ENCODE measurements at regions not wholly inside any gene's neighbourhood (a gene's known extent, or its start where the extent isn't known, plus 50 kb on each side); places are given as distances from the start of the nearest gene placed in this dataset.
"Not testable (repeated sequence)": the region's sequence is repeated elsewhere in the genome, so short reads cannot be mapped to it uniquely, and the experiment has no call there.

DNA sequence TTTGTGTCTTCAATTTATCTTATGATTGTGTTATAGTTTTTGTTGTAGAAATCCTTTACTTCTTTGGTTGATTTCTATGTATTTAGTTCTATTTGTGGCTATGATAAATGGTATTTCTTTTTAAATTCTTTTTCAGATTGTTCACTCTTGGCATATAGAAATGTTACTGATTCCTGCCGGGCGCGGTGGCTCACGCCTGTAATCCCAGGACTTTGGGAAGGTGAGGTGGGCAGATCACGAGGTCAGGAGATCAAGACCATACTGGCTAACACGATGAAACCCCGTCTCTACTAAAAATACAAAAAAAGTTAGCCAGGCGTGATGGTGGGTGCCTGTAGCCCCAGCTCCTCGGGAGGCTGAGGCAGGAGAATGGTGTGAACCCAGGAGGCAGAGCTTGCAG, 158.6 kb upstream of the TPTE start:
- DNase-seq (ENCODE audit: low spot score); H3K4me1 ChIP-seq (ENCODE audit: insufficient read depth, low read length, poor library complexity, severe bottlenecking); H3K27ac ChIP-seq (ENCODE audit: low read depth, low read length, poor library complexity, severe bottlenecking); H3K36me3 ChIP-seq (ENCODE audit: insufficient read depth, low read length); BruUV-seq (replicated peaks); H3K9me2 ChIP-seq (ENCODE audit: insufficient read depth, low read length); POLR2A ChIA-PET; H2AFZ ChIP-seq (ENCODE audit: low read length); H3K4me3 ChIP-seq (ENCODE audit: low read depth, low read length, poor library complexity, severe bottlenecking); intact Hi-C loops (cut with micrococcal nuclease; ENCODE audit: unreplicated experiment); H4K20me1 ChIP-seq (ENCODE audit: insufficient read depth, low read length); CTCF ChIA-PET (ENCODE audit: unreplicated experiment); H3K4me2 ChIP-seq (ENCODE audit: low read length); H3K79me2 ChIP-seq (ENCODE audit: insufficient read depth, low read depth, low read length): not testable (repeated sequence)
- peaks cover 36% of the 10 kb centered on the region for H3K9me3 ChIP-seq (ENCODE audit: low read length)

DNA sequence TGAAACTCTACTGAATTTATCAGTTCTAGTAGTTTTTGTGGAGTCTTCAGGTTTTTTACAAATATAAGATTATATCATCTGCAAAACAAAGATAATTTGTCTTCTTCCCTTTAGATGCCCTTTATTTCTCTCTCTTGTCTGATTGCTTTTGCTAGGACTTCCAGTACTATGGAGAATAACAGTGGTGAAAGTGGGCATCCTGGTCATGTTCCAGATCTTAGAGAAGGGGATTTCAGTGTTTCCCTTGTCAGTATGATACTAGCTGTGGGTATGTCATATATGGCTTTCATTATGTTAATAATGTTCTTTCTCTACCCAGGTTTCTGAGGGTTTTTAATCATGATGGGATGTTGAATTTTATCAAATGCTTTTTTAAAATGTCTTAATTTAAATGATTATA, 158.1 kb upstream of the TPTE start:
- POLR2A ChIA-PET; BruUV-seq (replicated peaks); H3K4me3 ChIP-seq (ENCODE audit: low read depth, low read length, poor library complexity, severe bottlenecking); H3K4me2 ChIP-seq (ENCODE audit: low read length); DNase-seq (ENCODE audit: low spot score); H3K27ac ChIP-seq (ENCODE audit: low read depth, low read length, poor library complexity, severe bottlenecking); H3K79me2 ChIP-seq (ENCODE audit: insufficient read depth, low read depth, low read length); H4K20me1 ChIP-seq (ENCODE audit: insufficient read depth, low read length); H3K36me3 ChIP-seq (ENCODE audit: insufficient read depth, low read length); H2AFZ ChIP-seq (ENCODE audit: low read length); H3K9me2 ChIP-seq (ENCODE audit: insufficient read depth, low read length); CTCF ChIA-PET (ENCODE audit: unreplicated experiment); H3K4me1 ChIP-seq (ENCODE audit: insufficient read depth, low read length, poor library complexity, severe bottlenecking); intact Hi-C loops (cut with micrococcal nuclease; ENCODE audit: unreplicated experiment): not testable (repeated sequence)
- H3K9me3 ChIP-seq (ENCODE audit: low read length), result peaks cover 36% of the 10 kb centered on the region

DNA sequence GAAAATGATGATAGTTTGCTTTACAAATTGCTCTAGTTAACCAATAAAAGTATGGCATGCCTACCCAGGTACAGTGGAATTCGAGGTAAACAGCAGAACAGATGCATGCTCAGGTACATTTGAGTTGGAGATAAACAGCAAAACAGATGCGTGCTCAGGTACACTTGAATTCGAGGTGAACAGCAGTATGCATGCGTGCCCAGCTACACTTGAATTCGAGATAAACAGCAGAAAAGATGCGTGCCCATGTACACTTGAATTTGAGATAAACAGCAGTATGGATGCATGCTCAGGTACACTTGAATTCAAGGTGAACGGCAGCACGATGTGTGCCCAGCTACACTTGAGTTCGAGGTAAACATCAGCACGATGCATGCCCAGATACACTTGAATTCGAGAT, 155.2 kb upstream of the TPTE start:
- H3K36me3 ChIP-seq (ENCODE audit: insufficient read depth, low read length); POLR2A ChIA-PET; DNase-seq (ENCODE audit: low spot score); H3K27ac ChIP-seq (ENCODE audit: low read depth, low read length, poor library complexity, severe bottlenecking); H3K4me2 ChIP-seq (ENCODE audit: low read length); H3K79me2 ChIP-seq (ENCODE audit: insufficient read depth, low read depth, low read length); H4K20me1 ChIP-seq (ENCODE audit: insufficient read depth, low read length); H2AFZ ChIP-seq (ENCODE audit: low read length); BruUV-seq (replicated peaks); H3K9me2 ChIP-seq (ENCODE audit: insufficient read depth, low read length); H3K4me3 ChIP-seq (ENCODE audit: low read depth, low read length, poor library complexity, severe bottlenecking); CTCF ChIA-PET (ENCODE audit: unreplicated experiment); H3K4me1 ChIP-seq (ENCODE audit: insufficient read depth, low read length, poor library complexity, severe bottlenecking); intact Hi-C loops (cut with micrococcal nuclease; ENCODE audit: unreplicated experiment): not testable (repeated sequence)
- peaks cover 17% of the 10 kb centered on the region; the same call in 1 of the 2 replicates for H3K9me3 ChIP-seq (ENCODE audit: low read length)

DNA sequence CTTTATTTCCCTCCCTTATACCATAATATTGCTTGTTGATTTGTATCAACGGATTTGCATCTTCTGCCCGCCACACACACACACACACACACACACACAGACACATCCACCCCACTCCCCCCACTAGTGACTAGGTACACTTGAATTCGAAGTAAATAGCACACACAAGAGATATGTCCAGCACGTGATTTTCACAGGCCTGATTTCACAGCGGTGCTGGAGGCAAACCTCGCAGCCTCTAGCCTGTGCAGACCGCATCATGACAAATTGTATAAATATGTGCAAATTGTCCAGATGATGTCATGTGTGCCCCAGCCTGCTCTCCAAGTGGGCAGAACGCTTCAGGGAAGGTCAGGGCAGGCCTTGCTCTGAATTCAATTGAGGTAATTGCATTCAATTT, 153.8 kb upstream of the TPTE start:
- BruUV-seq (replicated peaks); H3K9me3 ChIP-seq (ENCODE audit: low read length); intact Hi-C loops (cut with micrococcal nuclease; ENCODE audit: unreplicated experiment); H3K27ac ChIP-seq (ENCODE audit: low read depth, low read length, poor library complexity, severe bottlenecking); H3K4me3 ChIP-seq (ENCODE audit: low read depth, low read length, poor library complexity, severe bottlenecking); DNase-seq (ENCODE audit: low spot score); POLR2A ChIA-PET; H3K4me1 ChIP-seq (ENCODE audit: insufficient read depth, low read length, poor library complexity, severe bottlenecking); H2AFZ ChIP-seq (ENCODE audit: low read length); H3K79me2 ChIP-seq (ENCODE audit: insufficient read depth, low read depth, low read length); H3K4me2 ChIP-seq (ENCODE audit: low read length); H4K20me1 ChIP-seq (ENCODE audit: insufficient read depth, low read length); CTCF ChIA-PET (ENCODE audit: unreplicated experiment); H3K36me3 ChIP-seq (ENCODE audit: insufficient read depth, low read length); H3K9me2 ChIP-seq (ENCODE audit: insufficient read depth, low read length): not testable (repeated sequence)

DNA sequence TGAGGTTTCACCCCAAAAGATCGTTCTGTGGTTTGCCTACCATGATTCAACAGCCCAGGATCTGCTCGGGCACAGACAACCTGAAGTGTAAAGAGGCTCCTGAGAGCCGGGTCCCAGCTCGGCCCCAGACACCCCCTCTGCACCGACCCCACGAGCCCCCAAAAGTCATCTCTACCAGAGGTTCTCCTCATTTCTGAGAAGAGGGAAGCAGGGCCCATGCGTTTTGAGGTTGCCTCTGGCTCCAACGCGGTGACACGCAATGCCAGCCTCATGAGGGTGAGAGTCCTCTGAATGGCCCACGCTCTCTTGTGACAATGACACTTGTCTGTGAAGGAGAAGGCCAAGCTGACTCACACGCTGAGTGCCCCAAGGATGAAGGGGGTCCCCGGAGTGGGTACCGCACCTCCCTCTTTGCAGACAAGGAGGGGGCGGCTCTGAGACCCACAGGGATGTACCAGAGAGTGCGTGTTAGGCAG, 153.0 kb upstream of the TPTE start:
- not testable (repeated sequence) for BruUV-seq (replicated peaks)

DNA sequence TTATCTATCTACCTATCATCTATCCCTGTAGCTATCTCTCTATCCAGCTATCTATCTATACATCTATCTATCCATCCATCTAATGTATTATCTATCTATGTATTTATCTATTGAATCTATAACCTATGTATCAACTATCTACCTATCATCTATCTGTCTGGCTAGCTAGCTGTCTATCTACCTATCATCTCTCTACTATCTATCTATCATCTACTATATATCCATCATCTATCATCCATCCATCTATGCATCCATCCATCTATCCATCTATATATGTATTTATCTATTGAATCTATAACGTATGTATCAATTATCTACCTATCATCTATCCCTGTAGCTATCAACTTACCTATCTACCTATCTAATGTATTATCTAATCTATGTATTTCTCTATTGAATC, 152.1 kb upstream of the TPTE start:
- intact Hi-C loops (cut with micrococcal nuclease; ENCODE audit: unreplicated experiment); H4K20me1 ChIP-seq (ENCODE audit: insufficient read depth, low read length); H3K9me3 ChIP-seq (ENCODE audit: low read length); BruUV-seq (replicated peaks); H3K4me2 ChIP-seq (ENCODE audit: low read length); H3K4me1 ChIP-seq (ENCODE audit: insufficient read depth, low read length, poor library complexity, severe bottlenecking); H3K36me3 ChIP-seq (ENCODE audit: insufficient read depth, low read length); H3K27ac ChIP-seq (ENCODE audit: low read depth, low read length, poor library complexity, severe bottlenecking); POLR2A ChIA-PET; H3K4me3 ChIP-seq (ENCODE audit: low read depth, low read length, poor library complexity, severe bottlenecking); H3K9me2 ChIP-seq (ENCODE audit: insufficient read depth, low read length); CTCF ChIA-PET (ENCODE audit: unreplicated experiment); H3K79me2 ChIP-seq (ENCODE audit: insufficient read depth, low read depth, low read length); H2AFZ ChIP-seq (ENCODE audit: low read length); DNase-seq (ENCODE audit: low spot score): not testable (repeated sequence)

More for the DNA sequence above, 153.0 kb upstream of the TPTE start:
- H3K36me3 ChIP-seq (ENCODE audit: insufficient read depth, low read length); intact Hi-C loops (cut with micrococcal nuclease; ENCODE audit: unreplicated experiment); H3K27ac ChIP-seq (ENCODE audit: low read depth, low read length, poor library complexity, severe bottlenecking); H4K20me1 ChIP-seq (ENCODE audit: insufficient read depth, low read length); POLR2A ChIA-PET; H3K4me1 ChIP-seq (ENCODE audit: insufficient read depth, low read length, poor library complexity, severe bottlenecking); H3K4me2 ChIP-seq (ENCODE audit: low read length); H3K4me3 ChIP-seq (ENCODE audit: low read depth, low read length, poor library complexity, severe bottlenecking); CTCF ChIA-PET (ENCODE audit: unreplicated experiment); H2AFZ ChIP-seq (ENCODE audit: low read length); DNase-seq (ENCODE audit: low spot score); H3K9me3 ChIP-seq (ENCODE audit: low read length); H3K9me2 ChIP-seq (ENCODE audit: insufficient read depth, low read length); H3K79me2 ChIP-seq (ENCODE audit: insufficient read depth, low read depth, low read length): not testable (repeated sequence)

DNA sequence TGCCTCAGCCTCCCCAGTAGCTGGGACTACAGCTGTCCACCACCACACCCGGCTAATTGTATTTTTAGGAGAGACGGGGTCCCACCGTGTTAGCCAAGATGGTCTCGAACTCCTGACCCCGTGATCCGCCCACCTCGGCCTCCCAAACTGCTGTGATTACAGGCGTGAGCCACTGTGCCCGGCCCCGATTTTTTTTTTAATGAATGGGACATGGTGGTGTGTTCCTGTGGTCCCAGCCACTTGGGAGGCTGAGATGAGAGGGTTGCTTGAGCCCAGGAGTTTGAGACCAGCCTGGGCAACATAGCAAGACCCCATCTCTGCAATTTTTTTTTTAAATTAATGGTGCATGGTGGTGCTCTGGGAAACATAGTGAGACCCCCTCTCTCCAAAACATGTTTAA, 143.6 kb upstream of the TPTE start:
- H3K4me1 ChIP-seq (ENCODE audit: insufficient read depth, low read length, poor library complexity, severe bottlenecking); H3K36me3 ChIP-seq (ENCODE audit: insufficient read depth, low read length); H3K4me2 ChIP-seq (ENCODE audit: low read length); BruUV-seq (replicated peaks); intact Hi-C loops (cut with micrococcal nuclease; ENCODE audit: unreplicated experiment); POLR2A ChIA-PET; CTCF ChIA-PET (ENCODE audit: unreplicated experiment); H2AFZ ChIP-seq (ENCODE audit: low read length); DNase-seq (ENCODE audit: low spot score); H3K9me2 ChIP-seq (ENCODE audit: insufficient read depth, low read length); H4K20me1 ChIP-seq (ENCODE audit: insufficient read depth, low read length); H3K27ac ChIP-seq (ENCODE audit: low read depth, low read length, poor library complexity, severe bottlenecking); H3K79me2 ChIP-seq (ENCODE audit: insufficient read depth, low read depth, low read length); H3K4me3 ChIP-seq (ENCODE audit: low read depth, low read length, poor library complexity, severe bottlenecking); H3K9me3 ChIP-seq (ENCODE audit: low read length): not testable (repeated sequence)

Data from OCI-LY7 (cell line).